NCI-H524 (cell line): ENCODE measurements at regions not wholly inside any gene's neighbourhood (a gene's known extent, or its start where the extent isn't known, plus 50 kb on each side); places are given as distances from the start of the nearest gene placed in this dataset.
"Not testable (repeated sequence)": the region's sequence is repeated elsewhere in the genome, so short reads cannot be mapped to it uniquely, and the experiment has no call there.

ENCODE experiments used
- DNase-seq, 2 experiments: peaks; one replicate each; lab custom pipeline; 2025; lab: John Stamatoyannopoulos, UW

- no peak for DNase-seq
Measured at GRCh38 chr4:137955595-137955994, 286.6 kb downstream of the SLC7A11 start.

GRCh38 chr4:137952116-137952515 lies 290.0 kb downstream of the SLC7A11 start:
- no peak for DNase-seq

GRCh38 chr4:137950286-137950685 lies 291.9 kb downstream of the SLC7A11 start:
- no peak for DNase-seq

GRCh38 chr4:137949746-137950145 lies 292.4 kb downstream of the SLC7A11 start:
- DNase-seq, result no peak

GRCh38 chr4:137946453-137947174 lies 295.5 kb downstream of the SLC7A11 start:
- DNase-seq, result no peak

GRCh38 chr4:137942815-137943214 lies 299.3 kb downstream of the SLC7A11 start:
- DNase-seq, result not testable (repeated sequence)

- DNase-seq, result not testable (repeated sequence)
Measured at GRCh38 chr4:137942015-137942515, 300.1 kb downstream of the SLC7A11 start.

- no peak for DNase-seq
Measured at GRCh38 chr4:137934911-137935310, 307.2 kb downstream of the SLC7A11 start.

- no peak for DNase-seq
Measured at GRCh38 chr4:137934046-137934445, 308.1 kb downstream of the SLC7A11 start.

GRCh38 chr4:137927972-137928371 lies 314.2 kb downstream of the SLC7A11 start:
- DNase-seq, result no peak

GRCh38 chr4:137923494-137923893 lies 318.7 kb downstream of the SLC7A11 start:
- no peak for DNase-seq

GRCh38 chr4:137922721-137923120 lies 319.4 kb downstream of the SLC7A11 start:
- no peak for DNase-seq

- DNase-seq, result no peak
Measured at GRCh38 chr4:137909529-137910309, 332.4 kb downstream of the SLC7A11 start.

- DNase-seq, result no peak
Measured at GRCh38 chr4:137905930-137906329, 336.2 kb downstream of the SLC7A11 start.

GRCh38 chr4:137901114-137901513 lies 341.0 kb downstream of the SLC7A11 start:
- DNase-seq, result no peak

GRCh38 chr4:137896221-137896737 lies 345.9 kb downstream of the SLC7A11 start:
- DNase-seq, result no peak

- DNase-seq, result not testable (repeated sequence)
Measured at GRCh38 chr4:137895515-137895914, 346.6 kb downstream of the SLC7A11 start.

GRCh38 chr4:137892134-137892533 lies 350.0 kb downstream of the SLC7A11 start:
- no peak for DNase-seq

- DNase-seq, result no peak
Measured at GRCh38 chr4:137890812-137891211, 351.3 kb downstream of the SLC7A11 start.

GRCh38 chr4:137881641-137882040 lies 349.3 kb upstream of the PCDH18 start:
- DNase-seq, result no peak

- not testable (repeated sequence) for DNase-seq
Measured at GRCh38 chr4:137868067-137868466, 335.8 kb upstream of the PCDH18 start.

GRCh38 chr4:137866671-137867070 lies 334.4 kb upstream of the PCDH18 start:
- no peak for DNase-seq

GRCh38 chr4:137861682-137862081 lies 329.4 kb upstream of the PCDH18 start:
- no peak for DNase-seq
